Endothelial cell (in vitro differentiated cells): ENCODE measurements at regions not wholly inside any gene's neighbourhood (a gene's known extent, or its start where the extent isn't known, plus 50 kb on each side); places are given as distances from the start of the nearest gene placed in this dataset.
A peak's percentile ranks its signal among the peaks of the same experiment; 100 is the strongest.
"Not testable (repeated sequence)": the region's sequence is repeated elsewhere in the genome, so short reads cannot be mapped to it uniquely, and the experiment has no call there.

Experiments
- DNase-seq: peaks from one replicate; pipeline ENCODE4 v3.0.0; 2021; ENCODE audit warnings: low spot score
- H3K27ac Mint-ChIP-seq: one replicate; pipeline ENCODE4 v1.8.0; 2021; ENCODE audit warnings: mixed read lengths, inconsistent platforms; ENCODE audit not compliant: unreplicated experiment
- H3K27me3 Mint-ChIP-seq: one replicate; pipeline ENCODE4 v1.8.0; 2021; ENCODE audit warnings: mild to moderate bottlenecking, moderate library complexity, mixed read lengths, inconsistent platforms; ENCODE audit not compliant: unreplicated experiment
- H3K36me3 Mint-ChIP-seq: one replicate; pipeline ENCODE4 v1.8.0; 2021; ENCODE audit warnings: mild to moderate bottlenecking, low read depth, mixed read lengths, inconsistent platforms; ENCODE audit not compliant: unreplicated experiment
- H3K4me1 Mint-ChIP-seq: one replicate; pipeline ENCODE4 v1.8.0; 2021; ENCODE audit warnings: mild to moderate bottlenecking, mixed read lengths, inconsistent platforms; ENCODE audit not compliant: unreplicated experiment
- H3K4me3 Mint-ChIP-seq: one replicate; pipeline ENCODE4 v1.8.0; 2021; ENCODE audit warnings: mild to moderate bottlenecking, mixed read lengths, inconsistent platforms; ENCODE audit not compliant: unreplicated experiment
- H3K9me3 Mint-ChIP-seq: one replicate; pipeline ENCODE4 v1.8.0; 2021; ENCODE audit warnings: mixed read lengths, inconsistent platforms; ENCODE audit not compliant: unreplicated experiment
- CTCF ChIP-seq: fragments of 200-600 bp; sonication (generic); IDR thresholded peaks from one replicate; pipeline ENCODE4 v1.5.0; 2021; ENCODE audit warnings: antibody characterized with exemption; ENCODE audit not compliant: unreplicated experiment

DNA sequence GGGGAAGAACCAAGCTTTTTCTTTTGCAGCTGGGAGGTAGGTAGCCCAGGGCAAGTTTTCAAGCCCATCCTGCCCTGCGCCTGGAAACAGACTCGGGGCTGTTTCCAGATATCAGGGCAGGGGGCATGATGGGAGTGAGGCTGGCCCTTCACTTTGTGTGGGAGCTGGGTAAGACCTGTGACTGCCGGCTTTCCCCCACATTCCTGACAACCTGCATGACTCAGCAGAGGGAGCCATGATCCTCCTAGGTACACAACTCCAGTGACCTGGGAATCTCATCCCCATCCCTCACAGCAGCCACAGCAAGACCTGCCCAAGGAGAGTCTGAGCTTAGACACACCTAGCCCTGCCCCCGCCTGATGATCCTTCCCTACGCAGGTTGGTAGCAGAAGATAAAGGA is 280.8 kb downstream of the SOX4 start:
- H3K27ac Mint-ChIP-seq: no peak overlapping the region
- peaks cover 25% of the 10 kb centered on the region for H3K36me3 Mint-ChIP-seq
- no peak overlapping the region for H3K4me3 Mint-ChIP-seq

DNA sequence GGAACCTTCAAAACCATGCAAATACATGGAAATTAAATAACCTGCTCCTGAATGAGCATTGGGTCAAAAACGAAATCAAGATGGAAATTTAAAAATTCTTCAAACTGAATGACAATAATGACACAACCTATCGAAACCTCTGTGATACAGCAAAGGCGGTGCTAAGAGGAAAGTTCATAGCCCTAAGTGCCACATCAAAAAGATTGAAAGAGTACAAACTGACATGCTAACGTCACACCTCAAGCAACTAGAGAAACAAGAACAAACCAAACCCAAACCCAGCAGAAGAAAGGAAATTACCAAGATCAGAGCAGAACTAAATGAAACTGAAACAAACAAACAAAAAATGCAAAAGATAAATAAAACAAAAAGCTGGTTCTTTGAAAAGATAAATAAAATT is 283.5 kb downstream of the SOX4 start:
- H3K9me3 Mint-ChIP-seq, DNase-seq, H3K27me3 Mint-ChIP-seq, H3K27ac Mint-ChIP-seq, H3K4me3 Mint-ChIP-seq, H3K4me1 Mint-ChIP-seq: not testable (repeated sequence)
- H3K36me3 Mint-ChIP-seq: peaks cover 25% of the 10 kb centered on the region

More for the DNA sequence above, 280.8 kb downstream of the SOX4 start:
- no peak for DNase-seq
- peaks cover 3% of the 10 kb centered on the region for H3K27me3 Mint-ChIP-seq
- no peaks in the 10 kb centered on the region for H3K9me3 Mint-ChIP-seq
- no peak for TF ChIP-seq CTCF
- peaks cover 8% of the 10 kb centered on the region for H3K4me1 Mint-ChIP-seq

DNA sequence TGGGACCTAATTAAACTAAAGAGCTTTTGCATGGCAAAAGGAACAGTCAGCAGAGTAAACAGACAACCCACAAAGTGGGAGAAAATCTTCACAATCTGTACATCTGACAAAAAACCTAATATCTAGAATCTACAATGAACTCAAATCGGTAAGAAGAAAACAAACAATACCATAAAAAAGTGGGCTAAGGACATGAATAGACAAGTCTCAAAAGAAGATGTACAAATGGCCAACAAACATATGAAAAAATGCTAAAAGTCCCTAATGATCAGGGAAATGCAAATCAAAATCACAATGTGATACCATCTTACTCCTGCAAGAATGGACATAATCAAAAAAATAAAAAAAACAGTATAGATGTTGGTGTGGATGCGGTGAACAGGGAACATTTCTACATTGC is 286.7 kb downstream of the SOX4 start:
- not testable (repeated sequence) for H3K4me3 Mint-ChIP-seq, H3K27me3 Mint-ChIP-seq, DNase-seq, H3K27ac Mint-ChIP-seq, H3K9me3 Mint-ChIP-seq, H3K4me1 Mint-ChIP-seq
- peaks cover 20% of the 10 kb centered on the region for H3K36me3 Mint-ChIP-seq

DNA sequence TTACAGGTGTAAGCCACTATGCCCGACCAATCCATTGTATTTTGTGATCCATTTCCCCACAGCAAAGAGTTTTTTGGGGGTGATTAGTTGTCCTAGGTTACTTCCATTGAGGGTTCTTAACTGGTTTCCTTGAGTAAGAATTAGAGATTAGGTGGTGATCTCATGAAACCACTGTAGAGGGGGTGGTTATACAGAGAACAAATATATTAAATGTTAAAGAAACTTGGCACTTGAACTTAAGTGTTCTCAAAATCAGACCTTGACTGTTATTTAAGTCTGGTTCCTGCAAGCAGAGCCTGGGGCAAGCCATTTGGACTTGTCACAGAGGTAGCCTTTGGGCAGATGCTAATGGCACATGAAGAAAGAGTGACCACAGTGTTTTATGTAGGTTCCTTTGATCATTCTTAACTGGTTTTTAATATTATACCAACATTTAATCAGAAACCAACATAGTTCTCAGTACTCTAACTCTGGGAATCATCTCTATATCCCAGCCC is 288.5 kb downstream of the SOX4 start:
- DNase-seq: no peak

DNA sequence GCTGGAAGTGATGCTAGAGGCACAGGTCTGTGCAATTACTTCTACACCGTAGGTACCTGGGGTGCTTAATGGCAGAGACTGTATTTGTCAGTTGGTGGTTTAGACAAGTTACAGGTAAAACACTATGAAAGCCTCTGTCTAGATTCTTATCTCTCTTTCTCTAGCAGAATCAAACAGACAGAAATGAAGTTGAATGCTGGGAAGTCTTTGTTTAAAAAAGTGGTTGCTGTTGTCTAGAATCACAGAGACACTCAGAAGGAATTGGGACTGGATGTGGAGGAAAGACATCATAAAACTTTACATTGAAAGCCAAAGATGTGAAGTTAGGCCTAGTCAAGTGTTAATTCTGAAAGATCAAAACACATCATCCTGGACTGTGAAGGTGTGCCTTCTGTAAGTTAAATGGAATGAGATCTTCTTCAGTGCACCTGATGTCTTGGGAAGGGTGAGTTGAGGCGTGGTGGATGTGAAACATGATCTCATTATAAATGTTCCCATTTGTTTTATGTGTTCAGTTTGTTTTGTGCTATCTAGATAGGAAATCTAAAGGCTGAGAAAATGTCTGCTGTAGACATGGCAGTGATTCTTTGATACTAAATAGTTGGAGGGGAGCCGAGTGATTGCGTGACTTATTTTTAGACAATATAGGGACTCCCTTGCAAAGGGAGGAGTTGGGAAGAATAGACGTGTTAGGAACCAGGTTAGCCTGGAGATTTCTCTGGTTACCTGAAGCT is 290.2 kb downstream of the SOX4 start:
- H3K9me3 Mint-ChIP-seq: no peaks in the 10 kb centered on the region
- no peak for TF ChIP-seq CTCF
- no peaks in the 10 kb centered on the region for H3K27me3 Mint-ChIP-seq
- no peak for DNase-seq
- peak overlapping the region; percentile 12 for H3K4me3 Mint-ChIP-seq
- no peak overlapping the region for H3K27ac Mint-ChIP-seq
- peaks cover 10% of the 10 kb centered on the region for H3K36me3 Mint-ChIP-seq
- H3K4me1 Mint-ChIP-seq: peaks cover 4% of the 10 kb centered on the region

More for the DNA sequence above, 288.5 kb downstream of the SOX4 start:
- Mint-ChIP-seq H3K4me3 (no peak overlapping the region), H3K27me3 (no peaks in the 10 kb centered on the region), H3K9me3 (no peaks in the 10 kb centered on the region), H3K36me3 (peaks cover 20% of the 10 kb centered on the region), H3K4me1 (peaks cover 4% of the 10 kb centered on the region), H3K27ac (no peak overlapping the region)
- no peak for TF ChIP-seq CTCF

GRCh38 chr6:21885111-21885510 is 291.6 kb downstream of the SOX4 start:
- Mint-ChIP-seq H3K4me3 (no peak overlapping the region), H3K9me3 (no peaks in the 10 kb centered on the region), H3K4me1 (peaks cover 7% of the 10 kb centered on the region), H3K36me3 (peaks cover 14% of the 10 kb centered on the region), H3K27ac (no peak overlapping the region), H3K27me3 (peaks cover 3% of the 10 kb centered on the region)
- TF ChIP-seq CTCF: no peak
- DNase-seq: no peak
